K562 (cell line): ENCODE measurements at regions not wholly inside any gene's neighbourhood (a gene's known extent, or its start where the extent isn't known, plus 50 kb on each side); places are given as distances from the start of the nearest gene placed in this dataset.
A peak's percentile ranks its signal among the peaks of the same experiment; 100 is the strongest.

Source experiments
- ATAC-seq: fragments of 200-7000 bp; cut with Tn5 transposase; 3 replicates; pipeline ENCODE4 v1.9.1; 2020; ENCODE audit warnings: moderate library complexity
- BruUV-seq: library from RNA; stranded (reverse); fragments of 400-500 nt; replicated peaks from 2 replicates; lab custom pipeline; 2021; lab: Mats Ljungman, UMichigan
- CTCF ChIA-PET: fragments of 300-600 bp; formaldehyde crosslinking; extraction: SDS; loops from one replicate; lab custom pipeline; 2021; ENCODE audit warnings: low intra/inter-chr PET ratio; lab: Yijun Ruan, JAX
- POLR2A ChIA-PET: fragments of 300-600, 350-650 bp; sonication (Branson Sonifier 250); formaldehyde crosslinking; extraction: SDS; loops from one replicate; lab custom pipeline; 2021; ENCODE audit warnings: antibody characterized with exemption, inconsistent platforms; lab: Yijun Ruan, JAX
- DNase-seq, 4 experiments: peaks; one replicate each; pipeline versions ENCODE4 v3.0.0 to v3.0.0-alpha.2; 2011 to 2018; ENCODE audit warnings: low spot score in 3 of 4, mixed read lengths in 3 of 4; ENCODE audit errors: extremely low read depth in 1 of 4
- FAIRE-seq: peaks from 2 replicates; lab custom pipeline; 2011; peaks lifted over from hg19 to GRCh38; lab: Jason Lieb, UNC
- H2AFZ ChIP-seq: 2 replicates; pipeline ENCODE4 v1.6.0; 2011; ENCODE audit warnings: low read depth, low read length, control low read depth, inconsistent platforms
- H3K27ac ChIP-seq: fragments of 200-600 bp; 3 replicates; pipeline ENCODE4 v1.8.0; 2011; ENCODE audit warnings: low read depth, mild to moderate bottlenecking, control low read depth, inconsistent platforms, low read length, moderate library complexity, mixed read lengths; ENCODE audit errors: extremely low read depth
- H3K27me3 ChIP-seq, 2 experiments: fragments of 300-600 bp in 1 of 2; 2 replicates in 1 of 2; 3 replicates in 1 of 2; pipeline versions ENCODE4 v1.6.0 to v1.8.0; 2011; ENCODE audit warnings: inconsistent platforms in 2 of 2, low read length in 2 of 2, mild to moderate bottlenecking in 1 of 2, mixed read lengths in 1 of 2, moderate library complexity in 1 of 2; ENCODE audit not compliant: control insufficient read depth in 2 of 2, insufficient read depth in 2 of 2
- H3K36me3 ChIP-seq: fragments of 300-600 bp; 3 replicates; pipeline ENCODE4 v1.8.0; 2011; ENCODE audit warnings: mild to moderate bottlenecking, low read length, inconsistent platforms; ENCODE audit not compliant: control insufficient read depth, insufficient read depth
- H3K4me1 ChIP-seq, 2 experiments: fragments of 200-600 bp in 1 of 2; replicated peaks in 1 of 2; 2 replicates in 1 of 2; 3 replicates in 1 of 2; pipeline versions ENCODE4 v1.5.1 to v1.8.0; 2011; ENCODE audit warnings: inconsistent platforms in 2 of 2, low read length in 2 of 2, mild to moderate bottlenecking in 1 of 2, mixed read lengths in 1 of 2, moderate library complexity in 1 of 2; ENCODE audit not compliant: control insufficient read depth in 2 of 2, insufficient read depth in 2 of 2
- H3K4me2 ChIP-seq: 2 replicates; pipeline ENCODE4 v1.6.1; 2011; ENCODE audit warnings: low read length, control low read depth, inconsistent platforms, mixed read lengths; ENCODE audit not compliant: insufficient read depth
- H3K4me3 ChIP-seq: fragments of 200-600 bp; sonication (generic), shearing (Covaris generic); 2 replicates; pipeline ENCODE4 v1.5.1; 2016; ENCODE audit warnings: control low read depth, inconsistent platforms
- H3K79me2 ChIP-seq: fragments of 200-600 bp; 3 replicates; pipeline ENCODE4 v1.8.0; 2011; ENCODE audit warnings: low read length, inconsistent platforms; ENCODE audit not compliant: control insufficient read depth, insufficient read depth
- H3K9ac ChIP-seq, 2 experiments: 2 replicates each; pipeline versions ENCODE4 v1.6.0 to v1.6.1; 2011; ENCODE audit warnings: low read depth in 2 of 2, low read length in 2 of 2, control low read depth in 1 of 2, inconsistent platforms in 1 of 2, mild to moderate bottlenecking in 1 of 2, mixed read lengths in 1 of 2; ENCODE audit not compliant: insufficient read depth in 1 of 2
- H3K9me1 ChIP-seq: one replicate; pipeline ENCODE4 v1.6.0; 2011; ENCODE audit warnings: inconsistent platforms, mild to moderate bottlenecking, low read length, moderate library complexity; ENCODE audit not compliant: control insufficient read depth, insufficient read depth
- H3K9me3 ChIP-seq: replicated peaks from 2 replicates; pipeline ENCODE4 v1.5.1; 2011; ENCODE audit warnings: low read depth, low read length, inconsistent platforms; ENCODE audit not compliant: control insufficient read depth, insufficient read depth
- H4K20me1 ChIP-seq: replicated peaks from 2 replicates; pipeline ENCODE4 v1.6.1; 2011; ENCODE audit warnings: low read length, inconsistent platforms, mixed read lengths; ENCODE audit not compliant: control insufficient read depth, insufficient read depth
- CREB1 ChIP-seq, 2 experiments: sonication (generic) in 1 of 2; formaldehyde crosslinking in 1 of 2; IDR thresholded peaks; 2 replicates each; pipeline versions ENCODE4 v1.6.1 to v1.8.0; 2012 to 2022; ENCODE audit warnings: inconsistent platforms in 1 of 2, mild to moderate bottlenecking in 1 of 2, missing genetic modification reagents in 1 of 2, moderate library complexity in 1 of 2
- CREM ChIP-seq: IDR thresholded peaks from 2 replicates; pipeline ENCODE4 v1.6.1; 2014; ENCODE audit warnings: antibody characterized with exemption, low read depth
- DPF2 ChIP-seq: fragments of 450-650 bp; IDR thresholded peaks from 2 replicates; pipeline ENCODE4 v1.6.1; 2016
- FOS ChIP-seq: IDR thresholded peaks from 3 replicates; pipeline ENCODE4 v1.6.1; 2011; ENCODE audit not compliant: insufficient read length; ENCODE audit errors: extremely low read depth
- FOSL1 ChIP-seq: fragments of 200-800 bp; sonication (Bioruptor generic); conservative IDR thresholded peaks from 2 replicates; pipeline ENCODE4 v1.6.1; 2016; ENCODE audit warnings: missing genetic modification characterization, missing compliant biosample characterization
- HDAC6 ChIP-seq: IDR thresholded peaks from 2 replicates; pipeline ENCODE4 v1.6.1; 2012; ENCODE audit warnings: low read depth, mild to moderate bottlenecking, control low read depth, inconsistent platforms, low read length, moderate library complexity
- HDAC8 ChIP-seq: fragments of 450-650 bp; IDR thresholded peaks from 2 replicates; pipeline ENCODE4 v1.6.1; 2016; ENCODE audit warnings: mild to moderate bottlenecking, missing genetic modification characterization, moderate library complexity, missing compliant biosample characterization
- HMG20B ChIP-seq: fragments of 250-450 bp; sonication (Bioruptor Pico); IDR thresholded peaks from 2 replicates; pipeline ENCODE4 v1.5.0; 2021; ENCODE audit warnings: mild to moderate bottlenecking
- JUN ChIP-seq, 2 experiments: sonication (generic) in 1 of 2; formaldehyde crosslinking in 1 of 2; IDR thresholded peaks; 2 replicates each; pipeline versions ENCODE4 v1.6.1 to v1.8.0; 2012 to 2022; ENCODE audit warnings: borderline replicate concordance in 2 of 2, mild to moderate bottlenecking in 2 of 2, improper control_type of control experiment in 1 of 2, low read depth in 1 of 2, low read length in 1 of 2, missing genetic modification reagents in 1 of 2
- RBM34 ChIP-seq: fragments of 200-400 bp; formaldehyde crosslinking; IDR thresholded peaks from 2 replicates; pipeline ENCODE4 v1.6.1; 2018; ENCODE audit warnings: low read length, borderline replicate concordance; ENCODE audit not compliant: insufficient read depth
- SMARCA4 ChIP-seq: fragments of 450-650 bp; IDR thresholded peaks from 2 replicates; pipeline ENCODE4 v1.6.1; 2016
- XRCC5 ChIP-seq: fragments of 200-400 bp; formaldehyde crosslinking; IDR thresholded peaks from 2 replicates; pipeline ENCODE4 v1.6.1; 2017; ENCODE audit warnings: low read depth, mild to moderate bottlenecking, low read length
- ZBTB1 ChIP-seq: sonication (generic); formaldehyde crosslinking; IDR thresholded peaks from 2 replicates; pipeline ENCODE4 v1.8.1; 2023; ENCODE audit warnings: missing genetic modification reagents, low read depth, mild to moderate bottlenecking, borderline replicate concordance
- ZNF124 ChIP-seq: sonication (generic); formaldehyde crosslinking; IDR thresholded peaks from 2 replicates; pipeline ENCODE4 v1.8.1; 2022; ENCODE audit warnings: missing genetic modification reagents
- ZNF274 ChIP-seq: IDR thresholded peaks from 2 replicates; pipeline ENCODE4 v1.6.1; 2011; ENCODE audit warnings: low read depth, mild to moderate bottlenecking, low read length, moderate library complexity, borderline replicate concordance
- ZNF551 ChIP-seq: fragments of 250-450 bp; sonication (Bioruptor Pico); IDR thresholded peaks from 2 replicates; pipeline ENCODE4 v1.5.0; 2021; ENCODE audit warnings: mild to moderate bottlenecking, moderate library complexity
- WGBS: fragments of 100-300 bp; shearing (Covaris generic); methylation state at CpG from one replicate; pipeline ENCODE4 v1.1.6; 2016; ENCODE audit warnings: low coverage, mixed read lengths; ENCODE audit not compliant: insufficient coverage; ENCODE audit errors: missing lambda C conversion rate; 5-methylcytosine and 5-hydroxymethylcytosine counted together
- in situ Hi-C: fragments of 300-500 bp; cut with MboI; formaldehyde crosslinking; loops from 4 replicates; pipeline ENCODE4 v1.15.0; 2018; ENCODE audit warnings: inconsistent platforms, mixed read lengths
- intact Hi-C: fragments of 100-400 bp; cut with micrococcal nuclease; formaldehyde crosslinking; loops from 2 replicates; pipeline ENCODE4 v1.14.2; 2022
- TF ChIP-seq, protein P1 (sequence below): fragments of 200-400 bp; formaldehyde crosslinking; IDR thresholded peaks from 2 replicates; pipeline ENCODE4 v1.6.1; 2017; ENCODE audit warnings: mild to moderate bottlenecking, low read depth, low read length, moderate library complexity
- TF ChIP-seq, protein P2 (sequence below): sonication (generic); formaldehyde crosslinking; IDR thresholded peaks from 2 replicates; pipeline ENCODE4 v1.8.0; 2022; ENCODE audit warnings: missing genetic modification reagents, mild to moderate bottlenecking, moderate library complexity, borderline replicate concordance

DNA sequence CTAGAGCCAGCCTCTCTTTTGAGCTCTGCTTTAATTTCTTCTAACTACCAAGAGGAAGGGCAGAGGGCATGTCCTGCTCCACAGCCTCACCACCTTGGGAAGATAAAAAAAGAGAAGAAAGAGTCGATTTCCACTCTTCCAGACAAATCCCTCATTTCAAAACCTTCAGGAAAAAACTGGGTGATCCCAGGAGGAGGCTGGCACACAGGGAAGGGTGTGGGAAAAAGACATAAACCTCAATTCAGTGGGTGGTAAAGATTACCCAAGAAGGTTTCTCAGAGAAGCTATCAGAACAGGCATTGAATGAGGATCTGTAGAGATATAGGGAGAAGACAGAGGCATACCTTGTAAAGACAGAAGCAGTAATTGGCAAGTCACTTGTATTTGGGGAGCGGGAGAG, 79.9 kb upstream of the CRHR1 start (continued):
- TF ChIP-seq ZBTB1 (CRISPR knock-in tag): no peak

- intact Hi-C loops: no loop called here
- Histone ChIP-seq H3K79me2 (no peaks in the 10 kb centered on the region), H3K4me2 (no peak overlapping the region), H4K20me1 (peaks cover 11% of the 10 kb centered on the region), H3K9me3 (no peaks in the 10 kb centered on the region), H3K27me3 (peaks cover 0 to 39% of the 10 kb centered on the region in 2 experiments; a peak in 3 of 5 replicates), H3K36me3 (no peaks in the 10 kb centered on the region), H3K27ac (no peak overlapping the region), H2AFZ (no peak overlapping the region), H3K9me1 (no peaks in the 10 kb centered on the region), H3K4me1 (no peaks in the 10 kb centered on the region; a peak in 1 of 5 replicates), H3K4me3 (no peak overlapping the region), H3K9ac (no peak overlapping the region)
- 0% methylated on average over 5 of the region's 5 CpGs for WGBS
- POLR2A ChIA-PET: no interaction called here
- CTCF ChIA-PET: no interaction called here
- in situ Hi-C loops: no loop called here
- FAIRE-seq (no peak), ATAC-seq (no peak), DNase-seq (peak; percentile 16 to 32 (median 19))
- no TSS peak for BruUV-seq
- TF ChIP-seq DPF2 (peak; percentile 81), SMARCA4 (peak; percentile 85), HMG20B (CRISPR knock-in tag) (no peak), XRCC5 (no peak), ZNF124 (CRISPR knock-in tag) (no peak), FOS (peak; percentile 68), HDAC8 (tag) (no peak), CREM (0 out of 2 replicates have a peak, but pooled peaks have one; percentile 34), ZNF551 (no peak), RBM34 (no peak), HDAC6 (no peak), FOSL1 (peak; percentile 95), CREB1 (IDR thresholded peaks at IDR 0.05) (no peak), CREB1 (CRISPR knock-in tag; IDR thresholded peaks at IDR 0.05) (no peak), JUN (IDR thresholded peaks at IDR 0.05; ENCODE audit: borderline replicate concordance, low read depth, low read length) (peak; percentile 93), JUN (CRISPR knock-in tag; IDR thresholded peaks at IDR 0.05; ENCODE audit: borderline replicate concordance) (no peak), ZNF274 (no peak)
- TF ChIP-seq, protein P1, sequence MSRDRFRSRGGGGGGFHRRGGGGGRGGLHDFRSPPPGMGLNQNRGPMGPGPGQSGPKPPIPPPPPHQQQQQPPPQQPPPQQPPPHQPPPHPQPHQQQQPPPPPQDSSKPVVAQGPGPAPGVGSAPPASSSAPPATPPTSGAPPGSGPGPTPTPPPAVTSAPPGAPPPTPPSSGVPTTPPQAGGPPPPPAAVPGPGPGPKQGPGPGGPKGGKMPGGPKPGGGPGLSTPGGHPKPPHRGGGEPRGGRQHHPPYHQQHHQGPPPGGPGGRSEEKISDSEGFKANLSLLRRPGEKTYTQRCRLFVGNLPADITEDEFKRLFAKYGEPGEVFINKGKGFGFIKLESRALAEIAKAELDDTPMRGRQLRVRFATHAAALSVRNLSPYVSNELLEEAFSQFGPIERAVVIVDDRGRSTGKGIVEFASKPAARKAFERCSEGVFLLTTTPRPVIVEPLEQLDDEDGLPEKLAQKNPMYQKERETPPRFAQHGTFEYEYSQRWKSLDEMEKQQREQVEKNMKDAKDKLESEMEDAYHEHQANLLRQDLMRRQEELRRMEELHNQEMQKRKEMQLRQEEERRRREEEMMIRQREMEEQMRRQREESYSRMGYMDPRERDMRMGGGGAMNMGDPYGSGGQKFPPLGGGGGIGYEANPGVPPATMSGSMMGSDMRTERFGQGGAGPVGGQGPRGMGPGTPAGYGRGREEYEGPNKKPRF: no peak
- TF ChIP-seq, protein P2, sequence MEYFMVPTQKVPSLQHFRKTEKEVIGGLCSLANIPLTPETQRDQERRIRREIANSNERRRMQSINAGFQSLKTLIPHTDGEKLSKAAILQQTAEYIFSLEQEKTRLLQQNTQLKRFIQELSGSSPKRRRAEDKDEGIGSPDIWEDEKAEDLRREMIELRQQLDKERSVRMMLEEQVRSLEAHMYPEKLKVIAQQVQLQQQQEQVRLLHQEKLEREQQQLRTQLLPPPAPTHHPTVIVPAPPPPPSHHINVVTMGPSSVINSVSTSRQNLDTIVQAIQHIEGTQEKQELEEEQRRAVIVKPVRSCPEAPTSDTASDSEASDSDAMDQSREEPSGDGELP (CRISPR knock-in tag): no peak
Measured at GRCh38 chr17:45705123-45706009, 78.8 kb upstream of the CRHR1 start.
